Ishikawa (cell line): ENCODE measurements at regions not wholly inside any gene's neighbourhood (a gene's known extent, or its start where the extent isn't known, plus 50 kb on each side); places are given as distances from the start of the nearest gene placed in this dataset.

Source experiments
- CEBPB ChIP-seq: IDR thresholded peaks from 2 replicates; pipeline ENCODE4 v1.6.1; 2012
- MAX ChIP-seq: IDR thresholded peaks from 2 replicates; pipeline ENCODE4 v1.6.1; 2012
- TF ChIP-seq, protein P1 (sequence below): IDR thresholded peaks from 2 replicates; pipeline ENCODE4 v1.6.1; 2012; ENCODE audit warnings: low read depth, mild to moderate bottlenecking

GRCh38 chr13:79909644-79910043, 428.7 kb downstream of the NDFIP2 start:
- TF ChIP-seq MAX (no peak), CEBPB (no peak)
- TF ChIP-seq, protein P1, sequence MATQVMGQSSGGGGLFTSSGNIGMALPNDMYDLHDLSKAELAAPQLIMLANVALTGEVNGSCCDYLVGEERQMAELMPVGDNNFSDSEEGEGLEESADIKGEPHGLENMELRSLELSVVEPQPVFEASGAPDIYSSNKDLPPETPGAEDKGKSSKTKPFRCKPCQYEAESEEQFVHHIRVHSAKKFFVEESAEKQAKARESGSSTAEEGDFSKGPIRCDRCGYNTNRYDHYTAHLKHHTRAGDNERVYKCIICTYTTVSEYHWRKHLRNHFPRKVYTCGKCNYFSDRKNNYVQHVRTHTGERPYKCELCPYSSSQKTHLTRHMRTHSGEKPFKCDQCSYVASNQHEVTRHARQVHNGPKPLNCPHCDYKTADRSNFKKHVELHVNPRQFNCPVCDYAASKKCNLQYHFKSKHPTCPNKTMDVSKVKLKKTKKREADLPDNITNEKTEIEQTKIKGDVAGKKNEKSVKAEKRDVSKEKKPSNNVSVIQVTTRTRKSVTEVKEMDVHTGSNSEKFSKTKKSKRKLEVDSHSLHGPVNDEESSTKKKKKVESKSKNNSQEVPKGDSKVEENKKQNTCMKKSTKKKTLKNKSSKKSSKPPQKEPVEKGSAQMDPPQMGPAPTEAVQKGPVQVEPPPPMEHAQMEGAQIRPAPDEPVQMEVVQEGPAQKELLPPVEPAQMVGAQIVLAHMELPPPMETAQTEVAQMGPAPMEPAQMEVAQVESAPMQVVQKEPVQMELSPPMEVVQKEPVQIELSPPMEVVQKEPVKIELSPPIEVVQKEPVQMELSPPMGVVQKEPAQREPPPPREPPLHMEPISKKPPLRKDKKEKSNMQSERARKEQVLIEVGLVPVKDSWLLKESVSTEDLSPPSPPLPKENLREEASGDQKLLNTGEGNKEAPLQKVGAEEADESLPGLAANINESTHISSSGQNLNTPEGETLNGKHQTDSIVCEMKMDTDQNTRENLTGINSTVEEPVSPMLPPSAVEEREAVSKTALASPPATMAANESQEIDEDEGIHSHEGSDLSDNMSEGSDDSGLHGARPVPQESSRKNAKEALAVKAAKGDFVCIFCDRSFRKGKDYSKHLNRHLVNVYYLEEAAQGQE, result no peak
